Sciatic nerve (tissue), 2 donors: ENCODE measurements at regions not wholly inside any gene's neighbourhood (a gene's known extent, or its start where the extent isn't known, plus 50 kb on each side); places are given as distances from the start of the nearest gene placed in this dataset.

Source experiments
- ATAC-seq: fragments of 200-7000 bp; cut with Tn5 transposase; one replicate; pipeline ENCODE4 v1.9.1; 2020; ENCODE audit warnings: mild to moderate bottlenecking, moderate library complexity
- DNase-seq: peaks from one replicate; pipeline ENCODE4 v3.0.0-alpha.2; 2020; ENCODE audit warnings: low spot score
- intact Hi-C: fragments of 100-400 bp; cut with DNase I; formaldehyde crosslinking; loops from one replicate; pipeline ENCODE4 v1.14.2; 2022
- donor health status: DM: no; HTN: no; CAD: no.
- donor health status: DM: no; HTN: no; CAD: no.

GRCh38 chr1:244237445-244237844 lies 186.4 kb downstream of the ZBTB18 start:
- ATAC-seq: no peak
- intact Hi-C loops: no loop called here
- no peak for DNase-seq

GRCh38 chr1:244239261-244239770 lies 188.2 kb downstream of the ZBTB18 start:
- DNase-seq (no peak), ATAC-seq (no peak)
- intact Hi-C loops: no loop called here

- no peak for ATAC-seq
- no peak for DNase-seq
- intact Hi-C loops: no loop called here
Observed at GRCh38 chr1:244241438-244241837, 190.4 kb downstream of the ZBTB18 start.

- intact Hi-C loops: no loop called here
- no peak for ATAC-seq
- no peak for DNase-seq
Observed at GRCh38 chr1:244242446-244242845, 191.4 kb downstream of the ZBTB18 start.

GRCh38 chr1:244246334-244246733 lies 195.3 kb downstream of the ZBTB18 start:
- ATAC-seq (no peak), DNase-seq (no peak)
- intact Hi-C loops: no loop called here

- DNase-seq (no peak), ATAC-seq (no peak)
- intact Hi-C loops: no loop called here
Observed at GRCh38 chr1:244248426-244248825, 197.3 kb downstream of the ZBTB18 start.

- intact Hi-C loops: no loop called here
- DNase-seq: no peak
- ATAC-seq: no peak
Observed at GRCh38 chr1:244252211-244252610, 199.5 kb downstream of the ADSS2 start.

- no peak for DNase-seq
- peak; percentile 76 for ATAC-seq
- intact Hi-C loops: no loop called here
Observed at GRCh38 chr1:244254467-244254866, 197.2 kb downstream of the ADSS2 start.

GRCh38 chr1:244255426-244255965 lies 196.2 kb downstream of the ADSS2 start:
- ATAC-seq (no peak), DNase-seq (no peak)
- intact Hi-C loops: no loop called here

GRCh38 chr1:244256086-244256676 lies 195.5 kb downstream of the ADSS2 start:
- no peak for ATAC-seq
- DNase-seq: no peak
- intact Hi-C loops: no loop called here

GRCh38 chr1:244264163-244264562 lies 187.5 kb downstream of the ADSS2 start:
- intact Hi-C loops: no loop called here
- ATAC-seq: no peak

GRCh38 chr1:244265507-244265906 lies 186.2 kb downstream of the ADSS2 start:
- no peak for ATAC-seq
- intact Hi-C loops: no loop called here
- no peak for DNase-seq

More at GRCh38 chr1:244264163-244264562, 187.5 kb downstream of the ADSS2 start:
- DNase-seq: no peak

GRCh38 chr1:244269169-244269568 lies 182.5 kb downstream of the ADSS2 start:
- ATAC-seq: no peak
- intact Hi-C loops: no loop called here

GRCh38 chr1:244271004-244271403 lies 180.7 kb downstream of the ADSS2 start:
- ATAC-seq (no peak), DNase-seq (no peak)
- intact Hi-C loops: loop anchor here (10.0 kb wide), 1 partner anchor 926 kb away; no protein-coding TSS in a partner anchor

More at GRCh38 chr1:244269169-244269568, 182.5 kb downstream of the ADSS2 start:
- DNase-seq: no peak

- no peak for DNase-seq
- intact Hi-C loops: loop anchor here (10.0 kb wide), 1 partner anchor 927 kb away; no protein-coding TSS in a partner anchor
- ATAC-seq: peak; percentile 18
Observed at GRCh38 chr1:244271691-244272308, 179.9 kb downstream of the ADSS2 start.

- DNase-seq (peak; percentile 77), ATAC-seq (peak; percentile 89)
- intact Hi-C loops: loop anchor here (10.0 kb wide), 1 partner anchor 928 kb away; no protein-coding TSS in a partner anchor
Observed at GRCh38 chr1:244272471-244273261, 179.0 kb downstream of the ADSS2 start.

GRCh38 chr1:244273262-244273844 lies 178.4 kb downstream of the ADSS2 start:
- ATAC-seq: no peak
- intact Hi-C loops: loop anchor here (10.0 kb wide), 1 partner anchor 929 kb away; no protein-coding TSS in a partner anchor
- no peak for DNase-seq

GRCh38 chr1:244273845-244274619 lies 177.7 kb downstream of the ADSS2 start:
- intact Hi-C loops: loop anchor here (10.0 kb wide), 1 partner anchor 929 kb away; no protein-coding TSS in a partner anchor
- peak; percentile 65 for DNase-seq
- peak; percentile 81 for ATAC-seq
